Adrenal gland (tissue), 5 donors: ENCODE measurements at regions not wholly inside any gene's neighbourhood (a gene's known extent, or its start where the extent isn't known, plus 50 kb on each side); places are given as distances from the start of the nearest gene placed in this dataset.

Experiments used
- POLR2A ChIP-seq, 2 donors: fragments of 450-650 bp; IDR thresholded peaks; one replicate each; pipeline ENCODE4 v1.6.1; 2017; ENCODE audit warnings: antibody characterized with exemption in 2 of 2, mild to moderate bottlenecking in 2 of 2, moderate library complexity in 1 of 2
- TF ChIP-seq, protein P1 (sequence below), 6 experiments: fragments of 450-650 bp in 4 of 6; fragments of 200-600 bp in 2 of 6; sonication (generic) in 1 of 6; IDR thresholded peaks; 1 replicate in 5 of 6; 2 replicates in 1 of 6; pipeline versions ENCODE4 v1.5.1 to v1.8.0; 2016 to 2021; ENCODE audit warnings: antibody characterized with exemption in 6 of 6, mild to moderate bottlenecking in 2 of 6, moderate library complexity in 1 of 6
- donor health status: DM: no; HTN: no; CAD: no.

GRCh38 chrX:39661116-39661907, 436.4 kb downstream of the BCOR start:
- no peak for TF ChIP-seq POLR2A (IDR thresholded peaks at IDR 0.05)
- TF ChIP-seq, protein P1, sequence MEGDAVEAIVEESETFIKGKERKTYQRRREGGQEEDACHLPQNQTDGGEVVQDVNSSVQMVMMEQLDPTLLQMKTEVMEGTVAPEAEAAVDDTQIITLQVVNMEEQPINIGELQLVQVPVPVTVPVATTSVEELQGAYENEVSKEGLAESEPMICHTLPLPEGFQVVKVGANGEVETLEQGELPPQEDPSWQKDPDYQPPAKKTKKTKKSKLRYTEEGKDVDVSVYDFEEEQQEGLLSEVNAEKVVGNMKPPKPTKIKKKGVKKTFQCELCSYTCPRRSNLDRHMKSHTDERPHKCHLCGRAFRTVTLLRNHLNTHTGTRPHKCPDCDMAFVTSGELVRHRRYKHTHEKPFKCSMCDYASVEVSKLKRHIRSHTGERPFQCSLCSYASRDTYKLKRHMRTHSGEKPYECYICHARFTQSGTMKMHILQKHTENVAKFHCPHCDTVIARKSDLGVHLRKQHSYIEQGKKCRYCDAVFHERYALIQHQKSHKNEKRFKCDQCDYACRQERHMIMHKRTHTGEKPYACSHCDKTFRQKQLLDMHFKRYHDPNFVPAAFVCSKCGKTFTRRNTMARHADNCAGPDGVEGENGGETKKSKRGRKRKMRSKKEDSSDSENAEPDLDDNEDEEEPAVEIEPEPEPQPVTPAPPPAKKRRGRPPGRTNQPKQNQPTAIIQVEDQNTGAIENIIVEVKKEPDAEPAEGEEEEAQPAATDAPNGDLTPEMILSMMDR (IDR thresholded peaks at IDR 0.05): no peak
